ENCODE measurements at regions not wholly inside any gene's neighbourhood (a gene's known extent, or its start where the extent isn't known, plus 50 kb on each side); places are given as distances from the start of the nearest gene placed in this dataset.

GRCh38 chr5:1661311-1661710 lies 137.6 kb upstream of the LPCAT1 start:
- POLR2A ChIA-PET, result no interaction called here
- Mint-ChIP-seq H3K27me3 (ENCODE audit: insufficient read depth, unreplicated experiment) (peaks cover 63% of the 10 kb centered on the region), H3K4me3 (ENCODE audit: unreplicated experiment) (no peak overlapping the region), H3K9me3 (ENCODE audit: unreplicated experiment) (no peaks in the 10 kb centered on the region), H3K27ac (ENCODE audit: low read depth, unreplicated experiment) (no peak overlapping the region), H3K36me3 (ENCODE audit: insufficient read depth, unreplicated experiment) (peaks cover 5% of the 10 kb centered on the region), H3K4me1 (ENCODE audit: insufficient read depth, unreplicated experiment) (no peaks in the 10 kb centered on the region)
- TF ChIP-seq, protein P1, sequence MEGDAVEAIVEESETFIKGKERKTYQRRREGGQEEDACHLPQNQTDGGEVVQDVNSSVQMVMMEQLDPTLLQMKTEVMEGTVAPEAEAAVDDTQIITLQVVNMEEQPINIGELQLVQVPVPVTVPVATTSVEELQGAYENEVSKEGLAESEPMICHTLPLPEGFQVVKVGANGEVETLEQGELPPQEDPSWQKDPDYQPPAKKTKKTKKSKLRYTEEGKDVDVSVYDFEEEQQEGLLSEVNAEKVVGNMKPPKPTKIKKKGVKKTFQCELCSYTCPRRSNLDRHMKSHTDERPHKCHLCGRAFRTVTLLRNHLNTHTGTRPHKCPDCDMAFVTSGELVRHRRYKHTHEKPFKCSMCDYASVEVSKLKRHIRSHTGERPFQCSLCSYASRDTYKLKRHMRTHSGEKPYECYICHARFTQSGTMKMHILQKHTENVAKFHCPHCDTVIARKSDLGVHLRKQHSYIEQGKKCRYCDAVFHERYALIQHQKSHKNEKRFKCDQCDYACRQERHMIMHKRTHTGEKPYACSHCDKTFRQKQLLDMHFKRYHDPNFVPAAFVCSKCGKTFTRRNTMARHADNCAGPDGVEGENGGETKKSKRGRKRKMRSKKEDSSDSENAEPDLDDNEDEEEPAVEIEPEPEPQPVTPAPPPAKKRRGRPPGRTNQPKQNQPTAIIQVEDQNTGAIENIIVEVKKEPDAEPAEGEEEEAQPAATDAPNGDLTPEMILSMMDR (IDR thresholded peaks at IDR 0.05; ENCODE audit: unreplicated experiment), result no peak
- CTCF ChIA-PET, result interaction anchor here (0.7 kb wide), 1 partner anchor 7 kb away, joined by 3 read pairs; no protein-coding TSS in a partner anchor
- BruUV-seq (replicated peaks), result no TSS peak
- no peak for DNase-seq (ENCODE audit: unreplicated experiment)
- intact Hi-C loops (cut with micrococcal nuclease), result no loop called here

DNA sequence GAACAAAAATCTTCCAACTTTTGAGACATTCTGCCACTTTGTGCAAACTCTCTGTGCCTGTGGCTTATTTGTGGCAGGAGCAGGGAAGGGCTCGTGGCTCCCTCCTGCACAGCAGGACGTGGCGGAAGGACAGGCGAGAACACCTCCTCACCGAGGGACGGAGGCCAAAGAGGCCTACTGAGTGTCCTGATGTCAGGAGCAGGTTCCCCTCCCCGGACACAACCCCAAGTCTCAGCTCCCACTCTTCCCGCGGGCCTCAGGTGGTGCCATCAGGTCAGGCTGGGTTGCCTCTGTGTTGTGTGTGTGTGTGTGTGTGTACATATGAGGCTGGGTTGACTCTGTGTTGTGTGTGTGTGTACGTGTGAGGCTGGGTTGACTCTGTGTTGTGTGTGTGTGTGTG lies 136.8 kb upstream of the LPCAT1 start:
- no TSS peak for BruUV-seq (replicated peaks)
- Mint-ChIP-seq H3K27me3 (ENCODE audit: insufficient read depth, unreplicated experiment) (peaks cover 60% of the 10 kb centered on the region), H3K36me3 (ENCODE audit: insufficient read depth, unreplicated experiment) (peaks cover 6% of the 10 kb centered on the region), H3K4me3 (ENCODE audit: unreplicated experiment) (no peak overlapping the region), H3K4me1 (ENCODE audit: insufficient read depth, unreplicated experiment) (no peaks in the 10 kb centered on the region), H3K9me3 (ENCODE audit: unreplicated experiment) (no peaks in the 10 kb centered on the region), H3K27ac (ENCODE audit: low read depth, unreplicated experiment) (no peak overlapping the region)
- ChIA-PET POLR2A (no interaction called here), CTCF (interaction anchor here (0.7 kb wide), 1 partner anchor 8 kb away, joined by 3 read pairs; no protein-coding TSS in a partner anchor)
- TF ChIP-seq, protein P1 (IDR thresholded peaks at IDR 0.05; ENCODE audit: unreplicated experiment), result no peak
- DNase-seq (ENCODE audit: unreplicated experiment), result no peak
- intact Hi-C loops (cut with micrococcal nuclease), result no loop called here

DNA sequence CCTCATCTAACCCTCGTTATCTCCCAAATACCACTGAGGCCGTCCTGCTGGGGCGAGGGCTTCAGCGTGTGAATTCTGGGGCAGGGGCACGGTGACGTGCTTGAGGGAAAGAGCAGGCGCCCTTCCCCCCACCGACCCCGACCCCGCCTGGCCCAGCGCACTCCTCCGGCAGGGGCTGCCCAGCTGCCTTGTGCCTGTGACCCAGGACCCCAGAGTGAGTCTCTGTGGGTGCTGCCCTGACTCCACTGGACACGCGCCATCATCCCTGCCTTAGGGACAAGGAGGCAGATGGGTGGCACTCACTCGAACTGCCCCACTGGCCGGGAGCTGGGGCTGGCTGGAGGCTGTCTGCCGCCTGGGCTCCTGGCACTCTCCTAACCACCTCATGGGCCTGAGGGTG lies 136.2 kb upstream of the LPCAT1 start:
- peaks cover 6% of the 10 kb centered on the region for H3K36me3 Mint-ChIP-seq (ENCODE audit: insufficient read depth, unreplicated experiment)
- DNase-seq (ENCODE audit: unreplicated experiment), result no peak
- peaks cover 55% of the 10 kb centered on the region for H3K27me3 Mint-ChIP-seq (ENCODE audit: insufficient read depth, unreplicated experiment)
- H3K4me3 Mint-ChIP-seq (ENCODE audit: unreplicated experiment), result no peak overlapping the region
- intact Hi-C loops (cut with micrococcal nuclease), result no loop called here
- TF ChIP-seq, protein P1 (IDR thresholded peaks at IDR 0.05; ENCODE audit: unreplicated experiment), result no peak
- H3K4me1 Mint-ChIP-seq (ENCODE audit: insufficient read depth, unreplicated experiment), result no peaks in the 10 kb centered on the region
- BruUV-seq (replicated peaks), result no TSS peak
- H3K27ac Mint-ChIP-seq (ENCODE audit: low read depth, unreplicated experiment), result no peak overlapping the region
- H3K9me3 Mint-ChIP-seq (ENCODE audit: unreplicated experiment), result no peaks in the 10 kb centered on the region
- ChIA-PET POLR2A (no interaction called here), CTCF (no interaction called here)

DNA sequence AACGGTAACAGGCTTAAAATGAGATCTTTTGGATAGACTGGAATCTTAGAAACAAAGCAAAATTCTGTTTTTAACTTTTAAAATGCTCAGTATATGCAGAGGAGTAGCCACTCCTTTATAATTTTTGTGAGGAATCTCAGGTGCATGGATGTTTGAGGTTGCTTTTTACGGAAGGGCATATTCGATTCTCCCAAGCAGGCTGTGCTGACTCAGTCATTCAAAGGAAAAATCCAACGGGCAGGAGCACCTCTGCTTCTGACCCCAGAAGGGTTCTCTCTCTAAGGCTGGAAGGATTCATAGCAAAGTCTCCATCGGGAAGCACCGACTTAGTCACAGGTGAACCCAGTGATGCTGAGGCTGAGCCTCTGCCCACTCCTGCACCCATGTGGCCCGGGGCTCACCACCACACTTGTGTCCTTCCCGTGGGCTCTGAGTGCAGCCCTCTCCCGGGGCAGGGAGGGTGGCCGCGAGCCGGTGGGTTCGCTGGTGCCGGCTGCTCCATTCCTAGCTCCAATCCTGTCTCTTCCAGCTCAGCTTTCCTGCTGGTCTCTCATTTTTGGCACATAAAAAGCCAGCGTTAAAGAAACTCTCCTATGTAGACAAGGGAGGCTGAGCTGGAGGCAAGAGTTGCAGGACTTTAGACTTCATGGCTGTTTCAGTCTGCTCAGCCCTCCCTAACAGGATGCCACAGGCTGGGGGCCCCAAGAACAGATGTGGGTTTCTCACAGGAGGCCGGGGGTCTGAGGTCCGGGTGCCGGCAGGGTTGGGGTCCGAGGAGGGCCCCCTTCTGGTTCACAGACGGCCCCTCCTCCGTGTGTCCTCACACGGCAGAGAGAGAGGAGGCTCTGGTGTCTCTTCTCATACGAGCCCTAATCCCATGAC lies 135.6 kb upstream of the LPCAT1 start:
- CTCF ChIA-PET, result interaction anchor here (0.6 kb wide), 1 partner anchor 11 kb away, joined by 3 read pairs; no protein-coding TSS in a partner anchor
- Mint-ChIP-seq H3K27me3 (ENCODE audit: insufficient read depth, unreplicated experiment) (peaks cover 52% of the 10 kb centered on the region), H3K9me3 (ENCODE audit: unreplicated experiment) (no peaks in the 10 kb centered on the region), H3K36me3 (ENCODE audit: insufficient read depth, unreplicated experiment) (peaks cover 6% of the 10 kb centered on the region), H3K27ac (ENCODE audit: low read depth, unreplicated experiment) (no peak overlapping the region), H3K4me3 (ENCODE audit: unreplicated experiment) (no peak overlapping the region), H3K4me1 (ENCODE audit: insufficient read depth, unreplicated experiment) (no peaks in the 10 kb centered on the region)
- BruUV-seq (replicated peaks), result no TSS peak
- no peak for DNase-seq (ENCODE audit: unreplicated experiment)
- intact Hi-C loops (cut with micrococcal nuclease), result no loop called here
- TF ChIP-seq, protein P1 (IDR thresholded peaks at IDR 0.05; ENCODE audit: unreplicated experiment), result no peak
- POLR2A ChIA-PET, result no interaction called here

Data from MCF 10A (cell line).